ENCODE measurements at regions not wholly inside any gene's neighbourhood (a gene's known extent, or its start where the extent isn't known, plus 50 kb on each side); places are given as distances from the start of the nearest gene placed in this dataset.

- TF ChIP-seq CTCF (IDR thresholded peaks at IDR 0.05) (no peak), POLR2AphosphoS5 (IDR thresholded peaks at IDR 0.05) (no peak), POLR2A (IDR thresholded peaks at IDR 0.05) (no peak), EP300 (IDR thresholded peaks at IDR 0.05) (no peak)
These were observed 466.8 kb downstream of the SLCO4C1 start for GRCh38 chr5:101829255-101829654.

Data from suprapubic skin (tissue), 4 donors.